Psoas muscle (tissue), 7 donors: ENCODE measurements at regions not wholly inside any gene's neighbourhood (a gene's known extent, or its start where the extent isn't known, plus 50 kb on each side); places are given as distances from the start of the nearest gene placed in this dataset.

Source experiments
- ATAC-seq, 4 donors: fragments of 200-7000 bp; cut with Tn5 transposase; one replicate each; pipeline ENCODE4 v1.9.1; 2020; ENCODE audit warnings: moderate library complexity in 3 of 4, mild to moderate bottlenecking in 2 of 4
- DNase-seq, 2 donors: peaks; one replicate each; pipeline ENCODE4 v3.0.0-alpha.2; 2020
- H3K27ac ChIP-seq: fragments of 200-600 bp; one replicate; pipeline ENCODE4 v1.8.0; 2022
- H3K27me3 ChIP-seq, 3 donors: fragments of 200-600 bp in 1 of 3; one replicate each; pipeline versions ENCODE4 v1.6.1 to v1.8.0; 2013 to 2022; ENCODE audit warnings: low read length in 2 of 3, mild to moderate bottlenecking in 2 of 3, moderate library complexity in 1 of 3; ENCODE audit not compliant: insufficient read depth in 3 of 3
- H3K36me3 ChIP-seq, 2 donors: fragments of 200-600 bp in 1 of 2; one replicate each; pipeline versions ENCODE4 v1.6.1 to v1.8.0; 2013 to 2022; ENCODE audit warnings: low read depth in 1 of 2, mild to moderate bottlenecking in 1 of 2, moderate library complexity in 1 of 2; ENCODE audit not compliant: insufficient read depth in 1 of 2
- H3K4me1 ChIP-seq: fragments of 200-600 bp; one replicate; pipeline ENCODE4 v1.8.0; 2022
- H3K4me3 ChIP-seq: fragments of 200-600 bp; one replicate; pipeline ENCODE4 v1.8.0; 2022; ENCODE audit warnings: mild to moderate bottlenecking
- H3K9me3 ChIP-seq: fragments of 200-600 bp; one replicate; pipeline ENCODE4 v1.8.0; 2022
- CTCF ChIP-seq: fragments of 200-600 bp; IDR thresholded peaks from one replicate; pipeline ENCODE4 v1.8.0; 2022; ENCODE audit warnings: antibody characterized with exemption
- WGBS, 3 donors: extraction: QIAGEN DNeasy Blood & Tissue Kit; methylation state at CpG; one replicate each; pipeline versions ENCODE4 v1.1.6 to v1.1.7; 2013; 5-methylcytosine and 5-hydroxymethylcytosine counted together
- intact Hi-C, 2 donors: fragments of 100-400 bp; cut with DNase I; formaldehyde crosslinking; loops; one replicate each; pipeline versions ENCODE4 v1.11.0 to v1.14.2; 2022
- donor health status: healthy with polysubstance abuse.
- donor health status: DM: no; HTN: no; CAD: no; lungs with moderate emphysema.
- donor health status: Bipolar disorder and iron deficiency.
- donor health status: healthy.
- donor health status: DM: yes; HTN: yes; CAD: no.
- donor health status: DM: no; HTN: no; CAD: no.
- donor health status: DM: yes; HTN: yes; CAD: no.

GRCh38 chr2:234412726-234413125 lies 84.2 kb downstream of the ARL4C start:
- no peaks in the 10 kb centered on the region for H3K36me3 ChIP-seq
- WGBS, 3 donors = 18 to 24% (median 22%) methylated on average over 7 of the region's 7 CpGs
- no peak overlapping the region for H3K4me3 ChIP-seq
- H3K9me3 ChIP-seq = no peaks in the 10 kb centered on the region
- no peaks in the 10 kb centered on the region for H3K27me3 ChIP-seq
- H3K4me1 ChIP-seq = no peaks in the 10 kb centered on the region
- intact Hi-C loops = no loop called here
- no peak for TF ChIP-seq CTCF
- H3K27ac ChIP-seq = no peak overlapping the region
- DNase-seq (no peak), ATAC-seq (peak in 2 of 4 donors; percentile 55 to 58)

- Histone ChIP-seq H3K27me3 (no peaks in the 10 kb centered on the region), H3K36me3 (no peaks in the 10 kb centered on the region), H3K4me1 (no peaks in the 10 kb centered on the region), H3K27ac (no peak overlapping the region), H3K9me3 (no peaks in the 10 kb centered on the region), H3K4me3 (no peak overlapping the region)
- intact Hi-C loops = no loop called here
- DNase-seq = no peak
- no peak for TF ChIP-seq CTCF
- no peak for ATAC-seq
- WGBS, 3 donors = 81 to 90% (median 90%) methylated on average over 4 of the region's 4 CpGs
Observed at GRCh38 chr2:234411793-234412192, 85.1 kb downstream of the ARL4C start.

GRCh38 chr2:234410526-234410925 lies 86.4 kb downstream of the ARL4C start:
- Histone ChIP-seq H3K36me3 (no peaks in the 10 kb centered on the region), H3K27ac (no peak overlapping the region), H3K4me1 (no peaks in the 10 kb centered on the region), H3K9me3 (no peaks in the 10 kb centered on the region), H3K27me3 (no peaks in the 10 kb centered on the region), H3K4me3 (no peak overlapping the region)
- 59 to 67% (median 67%) methylated on average over 5 of the region's 5 CpGs for WGBS, 3 donors
- intact Hi-C loops = no loop called here
- ATAC-seq = no peak
- TF ChIP-seq CTCF = no peak
- no peak for DNase-seq

GRCh38 chr2:234409590-234409989 lies 87.3 kb downstream of the ARL4C start:
- no peak for TF ChIP-seq CTCF

GRCh38 chr2:234406085-234406484 lies 90.8 kb downstream of the ARL4C start:
- 77 to 79% (median 79%) methylated on average over 9 of the region's 9 CpGs for WGBS, 3 donors
- Histone ChIP-seq H3K4me1 (no peaks in the 10 kb centered on the region), H3K36me3 (no peaks in the 10 kb centered on the region), H3K27ac (no peak overlapping the region), H3K4me3 (no peak overlapping the region), H3K9me3 (no peaks in the 10 kb centered on the region), H3K27me3 (no peaks in the 10 kb centered on the region)
- intact Hi-C loops = no loop called here
- ATAC-seq (no peak), DNase-seq (no peak)
- TF ChIP-seq CTCF = no peak

More at GRCh38 chr2:234409590-234409989, 87.3 kb downstream of the ARL4C start:
- 90 to 94% (median 91%) methylated on average over 8 of the region's 8 CpGs for WGBS, 3 donors
- DNase-seq (no peak), ATAC-seq (no peak)
- no peaks in the 10 kb centered on the region for H3K36me3 ChIP-seq
- H3K27ac ChIP-seq = no peak overlapping the region
- intact Hi-C loops = no loop called here
- H3K27me3 ChIP-seq = no peaks in the 10 kb centered on the region
- H3K4me3 ChIP-seq = no peak overlapping the region
- no peaks in the 10 kb centered on the region for H3K9me3 ChIP-seq
- H3K4me1 ChIP-seq = no peaks in the 10 kb centered on the region
